ENCODE measurements at regions not wholly inside any gene's neighbourhood (a gene's known extent, or its start where the extent isn't known, plus 50 kb on each side); places are given as distances from the start of the nearest gene placed in this dataset.
"Not testable (repeated sequence)": the region's sequence is repeated elsewhere in the genome, so short reads cannot be mapped to it uniquely, and the experiment has no call there.

- TF ChIP-seq KDM5A (IDR thresholded peaks at IDR 0.05; ENCODE audit: low read length) (no peak), CREB1 (IDR thresholded peaks at IDR 0.05) (no peak), ASH2L (IDR thresholded peaks at IDR 0.05; ENCODE audit: low read length) (no peak)
Observed at GRCh38 chr20:40016392-40016791, 672.6 kb downstream of the MAFB start (continued).

GRCh38 chr20:40012026-40012425, 677.0 kb downstream of the MAFB start:
- H3K9ac ChIP-seq (replicated peaks in 1 of 4; ENCODE audit: extremely low read depth in 1 of 4, low read depth in 3 of 4, low read length in 3 of 4); H4K5ac ChIP-seq (ENCODE audit: insufficient read length, low read depth, low read length); POLR2A ChIA-PET (ENCODE audit: partially characterized antibody); H2BK120ac ChIP-seq (replicated peaks; ENCODE audit: low read depth, low read length); FAIRE-seq; H4K8ac ChIP-seq (ENCODE audit: extremely low read depth, insufficient read depth, low read length); H4K20me1 ChIP-seq (replicated peaks in 1 of 2; ENCODE audit: control insufficient read depth in 1 of 2, insufficient read depth in 2 of 2, low read length in 2 of 2); H3K36me3 ChIP-seq (ENCODE audit: control insufficient read depth in 2 of 4, insufficient read depth in 4 of 4, low read length in 3 of 4); H3K9me3 ChIP-seq (ENCODE audit: insufficient read depth in 2 of 2, low read depth in 1 of 2, low read length in 1 of 2); H2BK15ac ChIP-seq (ENCODE audit: low read length); H3K14ac ChIP-seq (ENCODE audit: insufficient read length); H3K27me3 ChIP-seq (replicated peaks in 1 of 4; ENCODE audit: control insufficient read depth in 3 of 4, extremely low read depth in 1 of 4, insufficient read depth in 3 of 4, low read length in 3 of 4); H3K4me1 ChIP-seq (replicated peaks in 1 of 4; ENCODE audit: control insufficient read depth in 3 of 4, insufficient read depth in 4 of 4, low read length in 3 of 4); H3K4me2 ChIP-seq (ENCODE audit: insufficient read depth in 1 of 2, low read depth in 2 of 2, low read length in 2 of 2); H4K91ac ChIP-seq (replicated peaks; ENCODE audit: insufficient read length, low read length); H3K79me2 ChIP-seq (ENCODE audit: control insufficient read depth in 1 of 2, insufficient read depth in 2 of 2, low read length in 2 of 2); H3K23me2 ChIP-seq (ENCODE audit: low read depth, low read length); H3K79me1 ChIP-seq (ENCODE audit: low read depth, low read length); H3K27ac ChIP-seq (ENCODE audit: low read depth, low read length); H2AK5ac ChIP-seq (ENCODE audit: low read depth, low read length); H2BK12ac ChIP-seq (ENCODE audit: low read depth, low read length); H2BK5ac ChIP-seq (ENCODE audit: low read depth, low read length); DNase-seq (ENCODE audit: low read depth in 1 of 2, low spot score in 2 of 2); H3K18ac ChIP-seq (ENCODE audit: extremely low read depth, low read length); H3K4ac ChIP-seq (replicated peaks; ENCODE audit: insufficient read length, low read depth, low read length); H2AFZ ChIP-seq (ENCODE audit: low read length); CTCF ChIA-PET (ENCODE audit: partially characterized antibody); H2BK20ac ChIP-seq (ENCODE audit: low read length); H3K56ac ChIP-seq (replicated peaks; ENCODE audit: insufficient read length, low read depth, low read length); H3K4me3 ChIP-seq (ENCODE audit: extremely low read depth in 1 of 4, insufficient read depth in 2 of 4, low read depth in 3 of 4, low read length in 4 of 4); H3K23ac ChIP-seq (ENCODE audit: insufficient read length): not testable (repeated sequence)
- WGBS, 2 experiments (ENCODE audit: extremely low coverage in 1 of 2, insufficient coverage in 1 of 2, insufficient read length in 1 of 2, insufficient replicate concordance in 2 of 2, low coverage in 1 of 2, low lambda C conversion rate in 2 of 2, missing lambda C conversion rate in 1 of 2), result 92% methylated on average over 3 of the region's 5 CpGs; no CpG with 5 or more reads in 1 of the 2 experiments
